Esophagus muscularis mucosa (tissue), 3 donors: ENCODE measurements at regions not wholly inside any gene's neighbourhood (a gene's known extent, or its start where the extent isn't known, plus 50 kb on each side); places are given as distances from the start of the nearest gene placed in this dataset.

ENCODE experiments used
- CTCF ChIP-seq, 3 experiments: fragments of 200-600 bp in 2 of 3; fragments of 450-650 bp in 1 of 3; sonication (generic) in 2 of 3; IDR thresholded peaks; one replicate each; pipeline ENCODE4 v1.5.1; 2017 to 2019; ENCODE audit warnings: antibody characterized with exemption in 3 of 3, mild to moderate bottlenecking in 2 of 3, moderate library complexity in 1 of 3
- POLR2A ChIP-seq: fragments of 450-650 bp; IDR thresholded peaks from one replicate; pipeline ENCODE4 v1.6.1; 2017; ENCODE audit warnings: antibody characterized with exemption, moderate library complexity, mild to moderate bottlenecking, low read depth
- POLR2AphosphoS5 ChIP-seq, 2 donors: sonication (generic); formaldehyde crosslinking; IDR thresholded peaks; one replicate each; pipeline ENCODE4 v1.6.1; 2017; ENCODE audit warnings: antibody characterized with exemption in 2 of 2

DNA sequence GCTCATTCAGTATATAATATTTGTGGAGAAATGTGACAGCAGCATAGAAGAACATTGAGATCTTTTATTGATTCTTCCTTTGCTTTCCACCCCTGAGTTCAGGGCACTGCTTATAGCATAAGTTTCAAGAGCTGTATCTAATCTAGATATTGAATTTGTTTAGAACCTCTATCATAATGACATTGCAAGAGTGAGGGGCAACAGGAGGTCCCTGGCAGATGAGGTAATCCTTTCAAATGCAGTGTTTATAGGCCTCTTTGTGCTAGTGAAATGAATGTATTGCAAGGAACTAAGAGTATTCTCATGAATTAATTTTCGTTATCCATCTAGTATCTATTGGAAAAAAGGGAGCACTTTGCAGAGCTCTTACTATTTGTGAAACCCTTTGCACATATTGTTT is 167.2 kb upstream of the FERD3L start:
- TF ChIP-seq POLR2A (no peak), CTCF (IDR thresholded peaks at IDR 0.05) (no peak), POLR2AphosphoS5 (IDR thresholded peaks at IDR 0.05) (no peak)
